GM12878 (cell line): ENCODE measurements at regions not wholly inside any gene's neighbourhood (a gene's known extent, or its start where the extent isn't known, plus 50 kb on each side); places are given as distances from the start of the nearest gene placed in this dataset.

ENCODE experiments used
- ATAC-seq: fragments of 200-7000 bp; cut with Tn5 transposase; 3 replicates; pipeline ENCODE4 v1.9.1; 2020; ENCODE audit warnings: mild to moderate bottlenecking, moderate library complexity
- BruUV-seq: library from RNA; stranded (reverse); fragments of 400-500 nt; replicated peaks from 2 replicates; lab custom pipeline; 2021; lab: Mats Ljungman, UMichigan
- CTCF ChIA-PET: fragments of 300-600 bp; sonication (Branson Sonifier 250); formaldehyde crosslinking; extraction: SDS; loops from one replicate; lab custom pipeline; 2021; ENCODE audit warnings: inconsistent platforms; lab: Yijun Ruan, JAX
- POLR2A ChIA-PET: fragments of 350-600 bp; formaldehyde crosslinking; extraction: SDS; loops from one replicate; lab custom pipeline; 2021; ENCODE audit warnings: inconsistent platforms; lab: Charles Lee
- RAD21 ChIA-PET: fragments of 300-600 bp; sonication (Branson Sonifier 250); formaldehyde crosslinking; loops from one replicate; lab custom pipeline; 2023; ENCODE audit warnings: antibody characterized with exemption; ENCODE audit not compliant: unreplicated experiment; lab: Charles Lee
- SMC1A ChIA-PET: fragments of 300-600 bp; sonication (Branson Sonifier 250); formaldehyde crosslinking; loops from one replicate; lab custom pipeline; 2023; ENCODE audit not compliant: unreplicated experiment, uncharacterized antibody; lab: Charles Lee
- DNase-seq: peaks from one replicate; pipeline ENCODE4 v3.0.0-alpha.2; 2011; ENCODE audit warnings: low read depth, low spot score
- FAIRE-seq: peaks from 3 replicates; lab custom pipeline; 2011; peaks lifted over from hg19 to GRCh38; lab: Jason Lieb, UNC
- H2AFZ ChIP-seq: 2 replicates; pipeline ENCODE4 v1.6.0; 2011; ENCODE audit warnings: low read depth, low read length, control low read depth; ENCODE audit not compliant: control insufficient read depth
- H3K27ac ChIP-seq: 2 replicates; pipeline ENCODE4 v1.5.1; 2011; ENCODE audit warnings: control low read depth; ENCODE audit not compliant: control insufficient read depth, insufficient read depth
- H3K27me3 ChIP-seq, 2 experiments: replicated peaks in 1 of 2; 2 replicates each; pipeline versions ENCODE4 v1.6.0 to v1.6.1; 2011; ENCODE audit warnings: low read length in 1 of 2; ENCODE audit not compliant: control insufficient read depth in 2 of 2, insufficient read depth in 2 of 2
- H3K36me3 ChIP-seq, 2 experiments: 2 replicates each; pipeline ENCODE4 v1.5.1; 2011; ENCODE audit warnings: low read length in 1 of 2; ENCODE audit not compliant: control insufficient read depth in 2 of 2, insufficient read depth in 2 of 2
- H3K4me1 ChIP-seq: 2 replicates; pipeline ENCODE4 v1.6.1; 2011; ENCODE audit warnings: mild to moderate bottlenecking, low read length, moderate library complexity, mixed read lengths; ENCODE audit not compliant: control insufficient read depth, insufficient read depth
- H3K4me2 ChIP-seq: 2 replicates; pipeline ENCODE4 v1.6.0; 2011; ENCODE audit warnings: control low read depth; ENCODE audit not compliant: control insufficient read depth, insufficient read depth
- H3K4me3 ChIP-seq: fragments of 200-600 bp; sonication (generic); 2 replicates; pipeline ENCODE4 v1.5.1; 2016
- H3K79me2 ChIP-seq: 2 replicates; pipeline ENCODE4 v1.6.0; 2011; ENCODE audit warnings: low read length; ENCODE audit not compliant: control insufficient read depth, insufficient read depth
- H3K9ac ChIP-seq: 2 replicates; pipeline ENCODE4 v1.8.0; 2011; ENCODE audit warnings: low read length, control low read depth, mixed read lengths; ENCODE audit not compliant: control insufficient read depth, insufficient read depth
- H3K9me3 ChIP-seq: replicated peaks from 3 replicates; pipeline ENCODE4 v1.5.1; 2011; ENCODE audit warnings: mild to moderate bottlenecking, low read length; ENCODE audit not compliant: control insufficient read depth, insufficient read depth
- H4K20me1 ChIP-seq: 2 replicates; pipeline ENCODE4 v1.6.0; 2011; ENCODE audit not compliant: control insufficient read depth, insufficient read depth
- ATF3 ChIP-seq: IDR thresholded peaks from 2 replicates; pipeline ENCODE4 v1.6.1; 2011; ENCODE audit warnings: low read depth, mild to moderate bottlenecking, low read length, moderate library complexity, borderline replicate concordance; ENCODE audit errors: extremely low read depth
- BRCA1 ChIP-seq: IDR thresholded peaks from 2 replicates; pipeline ENCODE4 v1.6.1; 2011; ENCODE audit warnings: low read depth, low read length, improper control_type of control experiment
- CBX3 ChIP-seq: fragments of 200-600 bp; sonication (generic); IDR thresholded peaks from 2 replicates; pipeline ENCODE4 v1.6.1; 2016; ENCODE audit warnings: low read depth, borderline replicate concordance
- FOXK2 ChIP-seq: fragments of 450-650 bp; IDR thresholded peaks from 2 replicates; pipeline ENCODE4 v1.6.1; 2017; ENCODE audit warnings: mild to moderate bottlenecking, moderate library complexity
- FOXM1 ChIP-seq: IDR thresholded peaks from 2 replicates; pipeline ENCODE4 v1.6.1; 2012; ENCODE audit warnings: low read depth, mild to moderate bottlenecking, inconsistent platforms, low read length, moderate library complexity
- JUNB ChIP-seq: IDR thresholded peaks from 2 replicates; pipeline ENCODE4 v1.6.1; 2016; ENCODE audit warnings: antibody characterized with exemption, mild to moderate bottlenecking
- MAX ChIP-seq: IDR thresholded peaks from 2 replicates; pipeline ENCODE4 v1.6.1; 2012; ENCODE audit warnings: low read depth, low read length, improper control_type of control experiment
- MEF2B ChIP-seq: fragments of 450-650 bp; IDR thresholded peaks from 2 replicates; pipeline ENCODE4 v1.6.1; 2018; ENCODE audit warnings: mild to moderate bottlenecking, moderate library complexity; ENCODE audit not compliant: partially characterized antibody, poor library complexity, severe bottlenecking
- MLLT1 ChIP-seq: fragments of 450-650 bp; IDR thresholded peaks from 2 replicates; pipeline ENCODE4 v1.6.1; 2016; ENCODE audit warnings: mild to moderate bottlenecking
- MYC ChIP-seq: IDR thresholded peaks from 2 replicates; pipeline ENCODE4 v1.6.1; 2011; ENCODE audit warnings: mild to moderate bottlenecking, low read length, moderate library complexity, inconsistent platforms; ENCODE audit not compliant: insufficient read depth, insufficient replicate concordance, insufficient read length, severe bottlenecking
- NFIC ChIP-seq: IDR thresholded peaks from 2 replicates; pipeline ENCODE4 v1.6.1; 2012; ENCODE audit warnings: low read depth, mild to moderate bottlenecking, inconsistent platforms, low read length, moderate library complexity
- PAX5 ChIP-seq: IDR thresholded peaks from 2 replicates; pipeline ENCODE4 v1.6.1; 2011; ENCODE audit warnings: low read depth, low read length, borderline replicate concordance
- POLR2AphosphoS5 ChIP-seq: IDR thresholded peaks from 2 replicates; pipeline ENCODE4 v1.6.1; 2011; ENCODE audit warnings: mild to moderate bottlenecking, low read length, inconsistent platforms
- POU2F2 ChIP-seq: IDR thresholded peaks from 3 replicates; pipeline ENCODE4 v1.6.1; 2011; ENCODE audit warnings: low read depth, mild to moderate bottlenecking, low read length, borderline replicate concordance
- PRDM15 ChIP-seq: fragments of 450-650 bp; formaldehyde crosslinking; IDR thresholded peaks from 2 replicates; pipeline ENCODE4 v1.4.0; 2020; ENCODE audit warnings: mild to moderate bottlenecking, moderate library complexity
- RUNX3 ChIP-seq: IDR thresholded peaks from 2 replicates; pipeline ENCODE4 v1.6.1; 2012; ENCODE audit warnings: low read length, inconsistent platforms
- SMAD1 ChIP-seq: fragments of 450-650 bp; IDR thresholded peaks from 2 replicates; pipeline ENCODE4 v1.6.1; 2018; ENCODE audit warnings: mild to moderate bottlenecking, low read depth; ENCODE audit not compliant: partially characterized antibody
- SRF ChIP-seq, 2 experiments: IDR thresholded peaks; 2 replicates each; pipeline ENCODE4 v1.6.1; 2011; ENCODE audit warnings: low read depth in 2 of 2, low read length in 2 of 2, mild to moderate bottlenecking in 1 of 2, moderate library complexity in 1 of 2
- SUPT20H ChIP-seq: IDR thresholded peaks from 2 replicates; pipeline ENCODE4 v1.6.1; 2011; ENCODE audit warnings: low read depth, mild to moderate bottlenecking, low read length, moderate library complexity, borderline replicate concordance; ENCODE audit not compliant: control insufficient read depth
- TCF12 ChIP-seq: IDR thresholded peaks from 2 replicates; pipeline ENCODE4 v1.6.1; 2011; ENCODE audit warnings: low read depth, mild to moderate bottlenecking, low read length
- TCF7 ChIP-seq: IDR thresholded peaks from 2 replicates; pipeline ENCODE4 v1.6.1; 2014; ENCODE audit warnings: antibody characterized with exemption, borderline replicate concordance
- ZZZ3 ChIP-seq: IDR thresholded peaks from 2 replicates; pipeline ENCODE4 v1.6.1; 2011; ENCODE audit warnings: low read depth; ENCODE audit not compliant: control insufficient read depth, insufficient read length
- in situ Hi-C: fragments of 300-500 bp; cut with MboI; formaldehyde crosslinking; loops from 9 replicates; pipeline ENCODE4 v1.14.3; 2018; ENCODE audit warnings: mixed read lengths
- intact Hi-C: fragments of 100-400 bp; cut with micrococcal nuclease; formaldehyde crosslinking; loops from one replicate; pipeline ENCODE4 v1.14.2; 2022; ENCODE audit not compliant: unreplicated experiment

- RAD21 ChIA-PET, result no interaction called here
- BruUV-seq, result no TSS peak
- intact Hi-C loops, result no loop called here
- H3K9me3 ChIP-seq, result no peaks in the 10 kb centered on the region
- H3K4me1 ChIP-seq, result no peaks in the 10 kb centered on the region; the same call in 1 of the 2 replicates
- SMC1A ChIA-PET, result interaction anchor here (0.9 kb wide), 1 partner anchor 25 kb away, joined by 3 read pairs; no protein-coding TSS in a partner anchor
- no peak overlapping the region for H3K9ac ChIP-seq
- no peak overlapping the region for H3K4me3 ChIP-seq
- H3K79me2 ChIP-seq, result no peaks in the 10 kb centered on the region
- POLR2A ChIA-PET, result no interaction called here
- H3K27ac ChIP-seq, result no peak overlapping the region
- ATAC-seq, result no peak
- in situ Hi-C loops, result no loop called here
- H2AFZ ChIP-seq, result no peak overlapping the region
- H4K20me1 ChIP-seq, result no peaks in the 10 kb centered on the region
- H3K27me3 ChIP-seq, result no peaks in the 10 kb centered on the region
- CTCF ChIA-PET, result no interaction called here
- H3K36me3 ChIP-seq, result no peaks in the 10 kb centered on the region
- H3K4me2 ChIP-seq, result no peak overlapping the region
- no peak for FAIRE-seq
- no peak for DNase-seq
- peak; percentile 38; the same call in 1 of the 2 replicates for TF ChIP-seq NFIC
- TF ChIP-seq SUPT20H, result no peak
- no peak for TF ChIP-seq MLLT1
- TF ChIP-seq SRF (IDR thresholded peaks at IDR 0.05; ENCODE audit: low read depth in 2 of 2, low read length in 2 of 2), result no peak
- TF ChIP-seq RUNX3, result peak; percentile 65
- TF ChIP-seq ATF3, result no peak
- no peak for TF ChIP-seq TCF7
- no peak for TF ChIP-seq ZZZ3
- TF ChIP-seq MAX, result no peak
- no peak for TF ChIP-seq POLR2AphosphoS5
- no peak for TF ChIP-seq CBX3
- TF ChIP-seq PRDM15 (CRISPR knock-in tag), result no peak
- TF ChIP-seq FOXM1, result no peak
- TF ChIP-seq MYC, result no peak
- no peak for TF ChIP-seq TCF12
- TF ChIP-seq BRCA1, result no peak
- no peak for TF ChIP-seq POU2F2
- peak; percentile 63 for TF ChIP-seq JUNB
- TF ChIP-seq SMAD1, result no peak
- no peak for TF ChIP-seq FOXK2
- no peak for TF ChIP-seq MEF2B
- TF ChIP-seq PAX5, result no peak
Observed at GRCh38 chr4:36844448-36844847, 400.1 kb upstream of the NWD2 start.
